ENCODE measurements at regions not wholly inside any gene's neighbourhood (a gene's known extent, or its start where the extent isn't known, plus 50 kb on each side); places are given as distances from the start of the nearest gene placed in this dataset.

- TF ChIP-seq, protein P1, sequence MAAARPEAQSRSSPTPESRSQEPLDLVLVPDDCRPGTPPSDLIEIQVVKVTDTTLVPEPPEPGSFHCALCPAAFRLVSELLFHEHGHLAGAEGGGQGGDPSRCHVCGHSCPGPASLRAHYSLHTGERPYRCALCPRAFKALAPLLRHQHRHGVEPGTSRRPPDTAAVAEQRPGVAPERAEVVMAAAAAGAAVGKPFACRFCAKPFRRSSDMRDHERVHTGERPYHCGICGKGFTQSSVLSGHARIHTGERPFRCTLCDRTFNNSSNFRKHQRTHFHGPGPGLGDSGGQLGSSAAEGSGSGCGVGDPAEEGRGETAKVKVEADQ (CRISPR knock-in tag; IDR thresholded peaks at IDR 0.05; ENCODE audit: borderline replicate concordance): no peak
- TF ChIP-seq ZBTB21 (CRISPR knock-in tag; IDR thresholded peaks at IDR 0.05): no peak
- TF ChIP-seq ZNF678 (CRISPR knock-in tag; IDR thresholded peaks at IDR 0.05): no peak
- TF ChIP-seq TBX2 (CRISPR knock-in tag; IDR thresholded peaks at IDR 0.05; ENCODE audit: borderline replicate concordance): peak; percentile 27; the same call in 1 of the 2 replicates
- TF ChIP-seq ZNF772 (CRISPR knock-in tag; IDR thresholded peaks at IDR 0.05): no peak
- TF ChIP-seq SCMH1 (CRISPR knock-in tag; IDR thresholded peaks at IDR 0.05; ENCODE audit: borderline replicate concordance): no peak
- TF ChIP-seq POLR2A (IDR thresholded peaks at IDR 0.05; ENCODE audit: insufficient read depth in 1 of 2, low read depth in 2 of 2, low read length in 2 of 2): no peak
- TF ChIP-seq, protein P2, sequence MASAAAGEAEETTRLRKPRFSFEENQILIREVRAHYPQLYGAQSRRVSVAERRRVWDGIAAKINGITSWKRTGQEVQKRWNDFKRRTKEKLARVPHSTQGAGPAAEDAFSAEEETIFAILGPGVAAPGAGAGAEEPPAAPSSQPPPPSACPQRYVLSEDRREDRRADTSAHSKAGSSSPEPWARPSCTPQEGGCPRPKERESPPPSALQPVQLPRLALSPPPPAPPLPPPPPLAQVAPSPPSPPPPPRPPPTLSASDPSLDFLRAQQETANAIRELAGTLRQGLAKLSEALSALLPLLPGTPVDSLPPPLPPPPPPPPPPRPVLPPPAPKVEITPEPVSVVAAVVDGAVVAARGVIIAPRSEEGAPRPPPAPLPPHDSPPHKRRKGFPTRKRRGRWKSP (CRISPR knock-in tag; IDR thresholded peaks at IDR 0.05): no peak
- TF ChIP-seq XBP1 (CRISPR knock-in tag; IDR thresholded peaks at IDR 0.05): no peak
- no peak for TF ChIP-seq ISX (CRISPR knock-in tag; conservative IDR thresholded peaks at IDR 0.05)
- peak; percentile 39; the same call in 1 of the 2 replicates for TF ChIP-seq TFAP4 (IDR thresholded peaks at IDR 0.05; ENCODE audit: borderline replicate concordance, low read depth)
- no peak for TF ChIP-seq RCOR2 (CRISPR knock-in tag; IDR thresholded peaks at IDR 0.05)
- no peak for TF ChIP-seq ZFP82 (CRISPR knock-in tag; IDR thresholded peaks at IDR 0.05; ENCODE audit: borderline replicate concordance)
- TF ChIP-seq, protein P3, sequence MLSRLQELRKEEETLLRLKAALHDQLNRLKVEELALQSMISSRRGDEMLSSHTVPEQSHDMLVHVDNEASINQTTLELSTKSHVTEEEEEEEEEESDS (CRISPR knock-in tag; IDR thresholded peaks at IDR 0.05; ENCODE audit: borderline replicate concordance): no peak
- TF ChIP-seq ZNF792 (CRISPR knock-in tag; IDR thresholded peaks at IDR 0.05): no peak
- TF ChIP-seq ZIK1 (CRISPR knock-in tag; IDR thresholded peaks at IDR 0.05; ENCODE audit: borderline replicate concordance, low read depth): no peak
- no peak for TF ChIP-seq DNMT3B (CRISPR knock-in tag; conservative IDR thresholded peaks at IDR 0.05)
- TF ChIP-seq STAT6 (CRISPR knock-in tag; IDR thresholded peaks at IDR 0.05; ENCODE audit: borderline replicate concordance): no peak
- TF ChIP-seq IRF2 (CRISPR knock-in tag; IDR thresholded peaks at IDR 0.05): no peak
- no peak for TF ChIP-seq THAP7 (CRISPR knock-in tag; IDR thresholded peaks at IDR 0.05)
- no peak for TF ChIP-seq BRD4 (CRISPR knock-in tag; IDR thresholded peaks at IDR 0.05)
- TF ChIP-seq SIN3A (IDR thresholded peaks at IDR 0.05; ENCODE audit: borderline replicate concordance, low read depth, low read length): no peak
Measured at GRCh38 chr11:134742956-134743819, 331.1 kb upstream of the B3GAT1 start (continued).
